LNCaP clone FGC (cell line): ENCODE measurements at regions not wholly inside any gene's neighbourhood (a gene's known extent, or its start where the extent isn't known, plus 50 kb on each side); places are given as distances from the start of the nearest gene placed in this dataset.

Experiments
- DNase-seq: peaks from one replicate; pipeline ENCODE4 v3.0.0-alpha.2; 2011; ENCODE audit warnings: low read depth
- H3K4me3 ChIP-seq: 2 replicates; pipeline ENCODE4 v1.5.1; 2011; ENCODE audit warnings: mild to moderate bottlenecking, low read depth, low read length, control low read depth
- CTCF ChIP-seq: IDR thresholded peaks from 2 replicates; pipeline ENCODE4 v1.5.1; 2012; ENCODE audit warnings: mild to moderate bottlenecking; ENCODE audit not compliant: control insufficient read depth, insufficient read depth; ENCODE audit errors: extremely low read depth

GRCh38 chr11:26790738-26791137 lies 68.9 kb upstream of the SLC5A12 start:
- DNase-seq, result no peak
- no peak overlapping the region for H3K4me3 ChIP-seq
- TF ChIP-seq CTCF, result no peak

GRCh38 chr11:26792941-26793340 lies 71.1 kb upstream of the SLC5A12 start:
- H3K4me3 ChIP-seq, result no peak overlapping the region

GRCh38 chr11:26793487-26793886 lies 71.6 kb upstream of the SLC5A12 start:
- no peak overlapping the region for H3K4me3 ChIP-seq
- DNase-seq, result peak; percentile 8
- no peak for TF ChIP-seq CTCF

More at GRCh38 chr11:26792941-26793340, 71.1 kb upstream of the SLC5A12 start:
- DNase-seq, result no peak
- no peak for TF ChIP-seq CTCF

GRCh38 chr11:26801601-26802000 lies 79.7 kb upstream of the SLC5A12 start:
- no peak overlapping the region for H3K4me3 ChIP-seq
- no peak for TF ChIP-seq CTCF
- no peak for DNase-seq

- no peak for DNase-seq
- TF ChIP-seq CTCF, result no peak
- H3K4me3 ChIP-seq, result no peak overlapping the region
Measured at GRCh38 chr11:26805001-26805400, 83.1 kb upstream of the SLC5A12 start.

GRCh38 chr11:26806219-26806618 lies 84.4 kb upstream of the SLC5A12 start:
- no peak overlapping the region for H3K4me3 ChIP-seq
- TF ChIP-seq CTCF, result no peak
- no peak for DNase-seq

GRCh38 chr11:26820739-26821138 lies 98.9 kb upstream of the SLC5A12 start:
- no peak overlapping the region for H3K4me3 ChIP-seq
- no peak for DNase-seq
- TF ChIP-seq CTCF, result no peak
